Esophagus muscularis mucosa (tissue), 3 donors: ENCODE measurements at regions not wholly inside any gene's neighbourhood (a gene's known extent, or its start where the extent isn't known, plus 50 kb on each side); places are given as distances from the start of the nearest gene placed in this dataset.

Source experiments
- CTCF ChIP-seq, 3 experiments: fragments of 200-600 bp in 2 of 3; fragments of 450-650 bp in 1 of 3; sonication (generic) in 2 of 3; IDR thresholded peaks; one replicate each; pipeline ENCODE4 v1.5.1; 2017 to 2019; ENCODE audit warnings: antibody characterized with exemption in 3 of 3, mild to moderate bottlenecking in 2 of 3, moderate library complexity in 1 of 3
- EP300 ChIP-seq: sonication (generic); formaldehyde crosslinking; IDR thresholded peaks from one replicate; pipeline ENCODE4 v1.6.1; 2017; ENCODE audit warnings: antibody characterized with exemption

- TF ChIP-seq CTCF (IDR thresholded peaks at IDR 0.05) (no peak), EP300 (no peak)
Measured at GRCh38 chr1:58031416-58031815, 515.1 kb downstream of the OMA1 start.
